Memory B cell (primary cell): ENCODE measurements at regions not wholly inside any gene's neighbourhood (a gene's known extent, or its start where the extent isn't known, plus 50 kb on each side); places are given as distances from the start of the nearest gene placed in this dataset.
"Not testable (repeated sequence)": the region's sequence is repeated elsewhere in the genome, so short reads cannot be mapped to it uniquely, and the experiment has no call there.

ENCODE experiments used
- ATAC-seq: fragments of 150-1000 bp; cut with Tn5 transposase; 2 replicates; pipeline ENCODE4 v1.10.0; 2021; ENCODE audit warnings: low read depth, mild to moderate bottlenecking, moderate library complexity
- DNase-seq, 2 donors: peaks; one replicate each; pipeline ENCODE4 v3.0.0; 2022; ENCODE audit warnings: low spot score in 2 of 2
- H3K27ac Mint-ChIP-seq: one replicate; pipeline ENCODE4 v1.8.0; 2022; ENCODE audit warnings: mild to moderate bottlenecking, moderate library complexity, mixed read lengths
- H3K27me3 Mint-ChIP-seq: one replicate; pipeline ENCODE4 v1.8.0; 2022; ENCODE audit warnings: mixed read lengths
- H3K36me3 Mint-ChIP-seq: one replicate; pipeline ENCODE4 v1.8.0; 2022; ENCODE audit warnings: mild to moderate bottlenecking, mixed read lengths
- H3K4me1 Mint-ChIP-seq: one replicate; pipeline ENCODE4 v1.8.0; 2022; ENCODE audit warnings: mixed read lengths
- H3K4me3 Mint-ChIP-seq: one replicate; pipeline ENCODE4 v1.8.0; 2022; ENCODE audit warnings: mild to moderate bottlenecking, moderate library complexity, mixed read lengths
- H3K9me3 Mint-ChIP-seq: one replicate; pipeline ENCODE4 v1.8.0; 2022; ENCODE audit warnings: mixed read lengths

DNA sequence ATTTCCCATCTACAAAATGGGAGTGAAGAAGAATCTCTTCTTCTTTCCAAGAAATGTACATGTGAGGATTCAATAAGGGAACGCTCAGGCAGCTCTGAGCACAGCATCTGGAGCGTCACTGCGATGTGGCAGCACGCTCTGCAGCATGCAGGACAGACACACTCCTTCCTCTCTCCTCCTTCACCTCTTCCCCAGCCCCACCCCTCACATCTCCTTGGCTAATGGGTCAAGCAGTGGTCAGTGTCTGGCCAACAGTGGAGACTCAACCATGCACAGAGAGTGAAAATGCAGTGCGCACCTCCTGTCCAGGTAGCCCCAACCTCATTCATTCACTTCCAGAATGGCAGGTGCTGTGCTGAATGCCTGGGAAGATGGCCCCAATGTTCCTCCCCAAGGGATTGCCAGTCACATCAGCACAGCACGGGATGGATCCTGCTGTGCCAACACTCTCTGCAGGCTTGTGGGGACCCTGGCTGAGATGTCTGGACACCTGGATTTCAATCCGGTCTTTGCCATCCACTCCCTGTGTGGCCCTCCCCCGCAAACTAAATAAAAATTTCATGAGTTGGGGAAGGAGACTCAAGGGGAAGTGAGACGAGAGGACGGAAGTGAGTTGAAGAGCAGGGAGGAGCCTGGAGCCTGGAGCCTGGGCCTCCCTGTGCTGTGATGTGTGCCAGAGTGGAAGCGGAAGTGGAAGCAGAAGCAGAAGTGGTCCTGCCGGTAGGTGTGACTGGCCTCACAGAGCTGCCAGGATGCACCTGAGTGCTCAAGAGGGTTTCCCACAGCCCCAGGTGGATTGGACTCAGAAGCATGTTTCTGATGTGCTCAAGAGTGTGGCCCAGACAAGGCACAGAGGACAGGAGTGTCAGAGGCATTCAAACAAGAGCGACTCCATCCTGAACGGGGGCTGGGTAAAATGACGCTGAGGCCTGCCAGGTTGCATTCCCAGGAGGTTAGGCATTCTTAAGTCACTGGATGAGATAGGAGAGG lies 163.9 kb downstream of the SMAD6 start:
- H3K9me3 Mint-ChIP-seq, result no peaks in the 10 kb centered on the region
- DNase-seq (peak; percentile 67 to 86), ATAC-seq (peak; percentile 94)
- H3K27me3 Mint-ChIP-seq, result no peaks in the 10 kb centered on the region
- peak overlapping the region; percentile 56 for H3K4me3 Mint-ChIP-seq
- H3K36me3 Mint-ChIP-seq, result no peaks in the 10 kb centered on the region
- peak overlapping the region; percentile 91 for H3K27ac Mint-ChIP-seq
- H3K4me1 Mint-ChIP-seq, result peaks cover 33% of the 10 kb centered on the region

DNA sequence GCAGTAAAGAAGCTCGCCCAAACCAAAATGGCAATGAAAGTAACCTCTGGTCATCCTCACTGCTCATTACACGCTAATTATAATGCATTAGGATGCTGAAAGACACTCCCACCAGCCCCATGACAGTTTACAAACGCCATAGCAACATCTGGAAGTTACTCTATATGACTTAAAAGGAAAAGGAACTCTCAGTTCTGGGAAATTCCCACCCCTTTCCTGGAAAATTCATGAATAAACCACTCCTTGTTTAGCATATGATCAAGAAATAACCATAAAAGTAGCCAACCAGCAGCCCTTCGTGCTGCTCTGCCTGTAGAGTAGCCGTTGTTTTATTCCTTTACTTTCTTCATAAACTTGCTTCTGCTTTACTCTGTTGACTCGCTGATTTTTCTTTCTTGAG lies 164.6 kb downstream of the SMAD6 start:
- ATAC-seq (no peak), DNase-seq (no peak)
- Mint-ChIP-seq H3K27ac (peak overlapping the region; percentile 91), H3K4me1 (peaks cover 33% of the 10 kb centered on the region), H3K9me3 (no peaks in the 10 kb centered on the region), H3K4me3 (peak overlapping the region; percentile 56), H3K27me3 (no peaks in the 10 kb centered on the region), H3K36me3 (no peaks in the 10 kb centered on the region)

DNA sequence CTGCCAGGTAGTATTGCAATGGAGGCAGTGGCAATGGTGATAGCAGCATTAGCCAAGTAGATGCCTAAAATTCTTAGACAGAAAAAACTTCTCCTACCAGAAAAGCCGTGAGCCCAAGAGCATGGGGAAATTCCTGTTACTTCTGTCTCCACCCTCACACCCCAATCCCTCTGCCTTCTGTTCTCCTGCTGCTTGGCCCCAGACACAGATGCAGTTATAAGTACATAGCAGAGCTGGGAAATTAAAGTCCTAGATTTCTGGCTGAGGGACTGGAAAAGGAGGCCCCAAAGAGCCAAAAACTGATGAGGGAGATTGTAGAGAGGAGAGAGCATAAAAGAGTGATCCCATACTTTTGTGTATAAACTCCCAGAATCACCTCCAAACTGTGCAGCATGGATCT lies 166.9 kb downstream of the SMAD6 start:
- Mint-ChIP-seq H3K36me3 (no peaks in the 10 kb centered on the region), H3K27ac (no peak overlapping the region), H3K4me1 (peaks cover 18% of the 10 kb centered on the region), H3K4me3 (no peak overlapping the region), H3K27me3 (peaks cover 2% of the 10 kb centered on the region), H3K9me3 (no peaks in the 10 kb centered on the region)
- ATAC-seq, result no peak
- DNase-seq, result no peak

DNA sequence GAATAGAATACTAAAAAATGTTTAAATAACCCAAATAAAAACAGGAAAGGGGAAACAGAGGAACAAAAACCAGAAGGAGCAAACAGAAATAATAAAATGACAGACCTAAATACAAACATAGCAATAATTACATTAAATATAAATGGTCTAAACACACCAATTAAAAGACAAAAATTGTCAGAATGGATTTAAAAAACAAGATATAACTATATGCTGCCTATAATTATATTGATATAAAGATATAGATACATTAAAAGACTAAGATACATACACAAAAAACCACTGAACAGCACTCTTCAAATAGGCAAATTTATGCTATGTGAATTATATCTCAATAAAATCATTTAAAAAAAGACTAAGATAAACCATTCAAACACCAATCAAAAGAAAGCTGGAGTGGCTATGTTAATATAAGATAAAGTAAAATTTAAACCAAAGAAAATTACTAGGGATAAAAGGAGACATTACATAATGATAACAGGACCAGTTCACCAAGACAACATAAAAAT lies 168.9 kb downstream of the SMAD6 start:
- Mint-ChIP-seq H3K27me3 (peaks cover 4% of the 10 kb centered on the region), H3K9me3 (no peaks in the 10 kb centered on the region), H3K27ac (no peak overlapping the region), H3K4me1 (peaks cover 10% of the 10 kb centered on the region), H3K36me3 (no peaks in the 10 kb centered on the region), H3K4me3 (no peak overlapping the region)
- no peak for ATAC-seq
- no peak for DNase-seq

DNA sequence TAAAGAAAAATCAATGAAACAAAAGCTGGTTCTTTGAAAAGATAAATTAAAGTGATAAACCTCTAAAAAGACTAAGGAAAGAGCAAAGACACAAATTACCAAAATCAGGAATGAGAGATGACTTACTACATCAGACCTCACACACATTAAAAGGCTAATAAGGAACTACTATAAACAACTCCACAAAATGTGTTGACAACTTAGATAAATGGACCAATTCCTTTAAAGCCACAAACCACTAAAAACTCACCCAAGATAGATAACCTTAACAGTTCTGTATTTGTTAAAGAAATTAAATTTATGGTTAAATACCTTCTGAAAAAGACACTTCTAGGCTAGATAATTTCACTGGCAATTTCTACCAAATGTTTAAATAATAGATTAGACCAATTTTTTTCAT lies 170.4 kb downstream of the SMAD6 start:
- Mint-ChIP-seq H3K4me3 (no peak overlapping the region), H3K27me3 (peaks cover 8% of the 10 kb centered on the region)

DNA sequence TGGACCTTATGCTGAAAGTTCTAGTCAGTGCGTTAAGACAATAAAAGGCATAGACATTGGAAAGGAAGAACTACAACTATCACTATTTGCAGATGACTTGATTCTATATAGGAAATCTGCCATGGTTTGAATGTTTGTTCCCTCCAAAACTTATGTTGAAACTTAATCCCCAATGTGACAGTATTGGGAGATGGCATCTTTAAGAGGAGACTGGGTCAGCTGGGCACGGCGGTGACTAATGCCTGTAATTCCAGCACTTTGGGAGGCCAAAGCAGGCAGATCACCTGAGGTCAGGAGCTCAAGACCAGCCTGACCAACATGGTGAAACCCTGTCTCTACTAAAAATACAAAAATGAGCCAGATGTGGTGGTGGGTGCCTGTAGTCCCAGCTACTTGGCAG lies 171.3 kb downstream of the SMAD6 start:
- H3K9me3 Mint-ChIP-seq, DNase-seq, ATAC-seq, H3K36me3 Mint-ChIP-seq, H3K27ac Mint-ChIP-seq, H3K4me3 Mint-ChIP-seq: not testable (repeated sequence)
- H3K4me1 Mint-ChIP-seq, result peaks cover 14% of the 10 kb centered on the region
- peaks cover 14% of the 10 kb centered on the region for H3K27me3 Mint-ChIP-seq

More for the DNA sequence above, 170.4 kb downstream of the SMAD6 start:
- peaks cover 11% of the 10 kb centered on the region for H3K4me1 Mint-ChIP-seq
- ATAC-seq (no peak), DNase-seq (no peak)
- no peaks in the 10 kb centered on the region for H3K36me3 Mint-ChIP-seq
- no peak overlapping the region for H3K27ac Mint-ChIP-seq
- H3K9me3 Mint-ChIP-seq, result no peaks in the 10 kb centered on the region

DNA sequence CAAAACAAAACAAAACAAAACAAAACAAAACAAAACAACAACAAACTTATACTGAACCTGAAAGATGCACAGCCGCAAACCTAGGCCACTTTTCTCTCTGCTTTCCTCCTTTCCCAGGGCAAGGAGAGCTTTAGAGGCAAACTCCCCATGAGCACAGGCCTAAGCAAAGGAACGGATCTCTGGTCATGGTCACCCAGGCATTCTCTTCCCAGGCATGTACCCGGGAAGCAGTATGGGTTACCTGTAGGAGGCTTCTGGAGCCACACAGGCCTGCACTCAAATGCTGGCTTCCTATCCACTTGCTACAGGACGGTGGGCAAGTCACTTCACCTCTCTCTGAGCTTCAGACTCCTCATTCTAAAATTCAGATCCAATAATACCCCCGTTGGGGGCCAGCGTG lies 171.8 kb downstream of the SMAD6 start:
- Mint-ChIP-seq H3K27me3 (peaks cover 14% of the 10 kb centered on the region), H3K36me3 (no peaks in the 10 kb centered on the region), H3K4me1 (peaks cover 14% of the 10 kb centered on the region), H3K4me3 (no peak overlapping the region), H3K9me3 (no peaks in the 10 kb centered on the region), H3K27ac (no peak overlapping the region)
- DNase-seq (peak in 1 of 2 donors; percentile 5), ATAC-seq (no peak)

DNA sequence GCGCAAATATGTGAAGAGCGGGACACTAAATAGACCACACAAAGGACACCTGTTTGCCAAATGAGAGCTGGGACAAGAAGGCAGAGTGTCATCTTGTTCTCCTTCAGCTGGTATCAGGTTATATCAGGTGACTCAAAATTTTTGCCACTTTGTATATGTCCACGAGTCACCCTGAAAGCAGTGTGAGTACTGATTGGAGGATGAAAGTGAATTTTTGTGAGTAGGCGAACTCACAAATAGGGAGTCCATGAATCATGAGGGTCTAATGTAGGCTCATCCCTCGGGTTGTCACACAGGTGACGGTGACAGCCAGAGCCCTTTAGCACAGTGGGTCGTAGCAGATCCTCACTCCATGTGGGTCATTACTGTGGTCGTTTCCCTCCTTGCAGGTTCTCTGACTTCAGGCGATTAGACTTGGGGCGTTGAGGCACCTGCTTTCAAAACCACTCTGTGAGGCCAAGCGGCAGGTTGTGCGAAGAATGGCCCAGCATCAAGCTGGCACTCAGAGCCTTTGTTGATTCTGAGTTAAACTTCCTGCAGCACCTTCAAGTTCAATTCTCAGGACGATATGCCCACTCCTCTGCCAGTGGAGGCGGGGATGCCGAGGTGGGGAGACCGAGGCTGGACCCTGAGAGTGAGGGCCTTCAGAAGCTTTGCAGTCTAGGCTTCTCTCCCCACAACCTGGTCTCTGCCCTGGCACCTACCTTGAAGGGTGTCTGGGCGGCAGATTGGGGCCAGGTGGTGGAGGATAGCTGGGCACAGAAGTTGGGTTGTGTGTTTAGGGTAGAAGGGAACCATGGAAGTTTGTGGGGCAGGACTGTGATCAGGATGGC lies 173.8 kb downstream of the SMAD6 start:
- Mint-ChIP-seq H3K4me3 (no peak overlapping the region), H3K4me1 (peaks cover 14% of the 10 kb centered on the region), H3K9me3 (no peaks in the 10 kb centered on the region), H3K27ac (no peak overlapping the region), H3K27me3 (peaks cover 14% of the 10 kb centered on the region), H3K36me3 (no peaks in the 10 kb centered on the region)
- ATAC-seq (no peak), DNase-seq (peak in 1 of 2 donors; percentile 9)

DNA sequence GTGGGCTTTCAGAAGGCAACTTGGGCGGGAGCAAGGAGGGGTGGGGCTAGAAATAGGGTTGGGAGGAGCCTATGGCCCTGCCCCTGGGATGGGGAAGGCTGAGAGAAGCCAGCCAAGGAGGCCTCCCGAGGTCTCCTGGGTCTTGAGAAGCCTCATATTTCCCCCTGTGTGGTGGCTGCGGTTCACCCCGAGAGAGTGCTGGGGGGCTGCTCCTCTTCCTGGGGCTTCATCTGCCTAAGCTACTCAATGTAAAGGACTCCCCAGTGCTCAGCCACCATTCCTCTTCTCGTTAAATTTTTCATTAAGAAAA lies 174.3 kb downstream of the SMAD6 start:
- Mint-ChIP-seq H3K4me3 (no peak overlapping the region), H3K4me1 (peaks cover 14% of the 10 kb centered on the region), H3K36me3 (no peaks in the 10 kb centered on the region), H3K27me3 (peaks cover 16% of the 10 kb centered on the region), H3K27ac (no peak overlapping the region), H3K9me3 (no peaks in the 10 kb centered on the region)
- peak in 1 of 2 donors; percentile 7 for DNase-seq
- ATAC-seq, result no peak

DNA sequence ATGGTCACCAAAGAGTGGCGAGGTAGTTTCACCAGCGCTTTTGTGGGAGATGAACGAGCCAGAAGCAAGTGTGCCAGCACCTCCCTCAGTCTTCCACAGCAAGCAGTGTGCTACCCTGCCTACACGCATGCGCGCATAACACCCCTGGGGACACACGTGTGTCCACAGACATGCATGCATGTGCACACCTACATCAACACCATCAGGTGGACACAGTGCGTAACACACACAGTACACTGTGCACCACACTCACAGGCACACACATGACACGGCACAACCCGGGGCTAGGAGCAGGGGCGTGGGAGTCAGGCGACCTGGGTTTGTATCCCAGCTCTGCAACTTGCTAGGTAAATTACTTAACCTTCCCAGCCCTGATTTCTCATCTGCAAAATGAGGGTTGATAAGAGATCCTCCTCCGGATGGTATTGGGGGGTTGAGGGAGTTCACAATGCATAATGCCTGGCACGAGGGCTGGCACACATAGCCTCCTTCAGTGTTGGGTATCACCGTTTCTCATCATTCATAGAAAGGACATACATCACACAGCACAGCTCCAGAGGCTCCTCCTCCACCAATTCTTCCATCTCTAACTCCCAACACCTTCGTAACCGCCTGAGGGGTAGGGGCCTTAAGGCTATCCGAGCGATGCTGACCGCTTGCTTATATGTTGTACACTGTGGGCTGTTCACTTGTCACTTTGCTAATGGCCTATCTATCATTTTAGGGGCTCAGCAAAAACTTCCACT lies 174.9 kb downstream of the SMAD6 start:
- H3K36me3 Mint-ChIP-seq, result no peaks in the 10 kb centered on the region
- no peaks in the 10 kb centered on the region for H3K9me3 Mint-ChIP-seq
- no peak overlapping the region for H3K4me3 Mint-ChIP-seq
- no peak overlapping the region for H3K27ac Mint-ChIP-seq
- peaks cover 14% of the 10 kb centered on the region for H3K4me1 Mint-ChIP-seq
- ATAC-seq (no peak), DNase-seq (peak in 1 of 2 donors; percentile 9)
- peaks cover 17% of the 10 kb centered on the region for H3K27me3 Mint-ChIP-seq

DNA sequence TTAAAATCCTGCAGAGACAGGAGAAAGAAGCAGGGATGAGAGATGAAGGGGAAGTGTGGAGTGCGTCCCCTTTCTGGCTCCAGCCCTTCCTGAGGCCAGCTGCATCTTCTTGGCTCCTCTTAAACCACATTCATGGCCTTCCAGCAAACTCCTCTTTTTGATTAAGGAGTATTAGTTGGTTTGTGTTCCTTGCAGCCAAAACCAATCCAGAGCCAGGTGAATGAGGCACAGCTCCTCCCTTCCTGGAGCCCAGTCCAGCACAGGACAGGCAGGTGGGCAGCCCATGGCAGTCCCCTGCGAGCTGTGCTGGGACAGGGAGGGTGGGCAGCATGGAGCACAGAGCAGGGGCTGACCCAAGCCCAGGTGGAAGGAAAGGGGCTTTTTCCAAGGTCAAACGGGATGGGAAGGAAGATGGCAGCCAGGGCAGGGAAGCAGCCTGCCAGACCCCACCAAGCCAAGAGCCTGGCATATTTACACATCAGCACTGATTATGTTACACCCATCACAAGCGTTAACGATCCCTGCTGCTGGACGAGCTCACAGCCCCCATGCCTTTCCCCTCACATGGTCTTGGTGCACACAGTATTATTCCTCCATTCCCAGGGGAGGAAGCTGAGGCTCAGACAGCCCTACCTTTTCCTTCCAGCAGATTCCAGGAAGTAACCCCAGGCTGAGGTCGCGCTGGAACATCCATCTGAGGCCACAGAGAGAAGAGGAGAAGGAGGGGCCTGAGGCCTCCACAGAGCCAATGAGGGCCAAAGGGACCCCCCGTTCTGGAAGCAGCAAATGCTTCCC lies 175.6 kb downstream of the SMAD6 start:
- H3K4me3 Mint-ChIP-seq, result no peak overlapping the region
- H3K9me3 Mint-ChIP-seq, result no peaks in the 10 kb centered on the region
- H3K4me1 Mint-ChIP-seq, result peaks cover 13% of the 10 kb centered on the region
- H3K27ac Mint-ChIP-seq, result no peak overlapping the region
- no peaks in the 10 kb centered on the region for H3K36me3 Mint-ChIP-seq
- peaks cover 16% of the 10 kb centered on the region for H3K27me3 Mint-ChIP-seq
- ATAC-seq, result no peak
- DNase-seq, result peak in 1 of 2 donors; percentile 9

DNA sequence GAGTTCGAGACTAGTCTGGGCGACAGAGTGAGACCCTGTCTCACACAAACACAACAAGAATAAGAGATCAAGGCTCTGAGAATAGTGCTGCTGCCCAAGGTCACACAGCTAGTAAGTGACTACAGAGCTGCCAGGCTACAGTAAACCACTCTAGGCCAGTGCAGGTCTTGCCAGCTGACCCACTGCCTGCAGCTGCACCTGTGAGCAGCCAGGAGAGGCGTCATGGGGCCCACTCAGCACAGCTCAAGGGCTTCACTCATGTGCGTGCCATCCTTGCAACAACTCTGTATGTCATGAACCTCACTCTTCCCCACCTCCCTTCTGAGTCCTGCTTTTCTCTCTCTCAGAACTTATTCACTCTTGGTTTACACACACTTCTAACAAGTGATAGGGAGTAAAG lies 176.7 kb downstream of the SMAD6 start:
- no peak overlapping the region for H3K4me3 Mint-ChIP-seq
- peak in 1 of 2 donors; percentile 7 for DNase-seq
- peaks cover 16% of the 10 kb centered on the region for H3K27me3 Mint-ChIP-seq
- H3K9me3 Mint-ChIP-seq, result no peaks in the 10 kb centered on the region
- peaks cover 13% of the 10 kb centered on the region for H3K4me1 Mint-ChIP-seq
- H3K27ac Mint-ChIP-seq, result no peak overlapping the region
- no peaks in the 10 kb centered on the region for H3K36me3 Mint-ChIP-seq
- no peak for ATAC-seq
